Stimulated activated CD4-positive, alpha-beta T cell treated with anti-CD3 and anti-CD28 coated beads, Interleukin-1b, Interleukin-23, amount 100 ng/mL, for 4 hours (primary cell): ENCODE measurements at regions not wholly inside any gene's neighbourhood (a gene's known extent, or its start where the extent isn't known, plus 50 kb on each side); places are given as distances from the start of the nearest gene placed in this dataset.

ENCODE experiments used
- DNase-seq, 2 donors: peaks; one replicate each; pipeline ENCODE4 v3.0.0-alpha.2; 2020; ENCODE audit warnings: low read depth in 2 of 2

DNA sequence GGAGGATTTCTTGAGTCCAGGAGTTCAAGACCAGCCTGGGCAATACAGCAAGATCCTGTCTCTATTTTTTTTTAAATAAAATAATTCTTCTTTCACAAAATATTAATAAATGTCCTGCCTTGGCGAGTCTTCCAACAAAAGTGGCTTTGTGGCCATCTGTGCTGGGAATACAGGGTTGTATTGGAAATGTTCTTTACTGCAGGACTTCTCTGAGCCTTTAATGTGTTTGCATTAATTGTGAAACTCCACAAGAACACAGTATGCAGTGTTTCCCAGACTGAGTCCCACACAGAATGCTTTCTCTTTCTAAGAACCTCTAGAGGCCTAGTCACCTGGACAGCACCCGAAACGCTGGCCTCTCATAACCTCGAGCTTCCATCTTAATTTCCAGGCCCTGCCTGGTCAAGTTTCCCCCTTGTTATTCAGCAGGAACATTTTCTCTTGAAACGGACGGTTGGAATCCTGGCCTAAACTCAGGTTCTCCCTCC is 85.4 kb upstream of the ARRDC4 start:
- no peak for DNase-seq

DNA sequence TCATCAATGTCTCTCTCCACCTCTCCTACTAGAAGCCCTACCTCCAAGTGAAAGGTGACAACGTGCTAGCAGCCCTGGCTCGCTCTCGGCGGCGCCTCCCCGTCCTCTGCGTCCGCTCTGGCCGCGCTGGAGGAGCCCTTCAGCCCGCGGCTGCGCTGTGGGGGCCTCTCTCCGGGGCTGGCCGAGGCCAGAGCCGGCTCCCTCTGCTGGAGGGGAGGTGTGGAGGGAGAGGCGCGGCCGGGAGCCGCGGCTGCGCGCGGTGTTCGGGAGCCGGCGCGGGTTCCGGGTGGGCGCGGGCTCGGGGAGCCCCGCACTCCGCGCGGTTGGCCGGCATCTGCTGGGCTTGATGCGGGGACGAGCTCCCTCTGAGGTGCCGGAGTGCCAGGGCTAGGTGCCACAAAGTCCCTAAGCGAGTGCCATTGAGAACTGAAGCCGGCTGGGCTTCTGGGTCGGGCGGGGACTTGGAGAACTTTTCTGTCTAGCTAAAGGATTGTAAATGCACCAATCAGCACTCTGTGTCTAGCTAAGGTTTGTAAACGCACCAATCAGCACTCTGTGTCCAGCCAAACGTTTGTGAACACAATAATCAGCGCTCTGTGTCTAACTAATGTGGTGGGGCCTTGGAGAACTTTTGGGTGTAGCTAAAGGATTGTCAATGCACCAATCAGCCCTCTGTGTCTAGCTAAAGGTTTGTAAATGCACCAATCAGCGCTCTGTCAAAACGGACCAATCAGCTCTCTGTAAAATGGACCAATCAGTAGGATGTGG is 84.8 kb upstream of the ARRDC4 start:
- DNase-seq, result no peak

DNA sequence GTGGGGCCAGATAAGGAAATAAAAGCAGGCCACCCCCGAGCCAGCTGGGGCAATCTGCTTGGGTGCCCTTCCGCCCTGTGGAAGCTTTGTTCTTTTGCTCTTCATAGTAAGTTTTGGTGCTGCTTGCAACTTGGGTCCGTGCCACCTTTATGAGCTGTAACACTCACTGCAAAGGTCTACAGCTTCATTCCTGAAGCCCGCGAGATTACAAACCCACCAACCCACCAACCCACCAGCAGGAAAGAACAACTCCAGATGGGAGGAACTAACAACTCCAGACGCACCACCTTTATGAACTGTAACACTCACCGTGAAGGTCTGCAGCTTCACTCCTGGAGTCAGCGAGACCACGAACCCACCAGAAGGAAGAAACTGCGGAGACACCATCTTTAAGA is 84.2 kb upstream of the ARRDC4 start:
- no peak for DNase-seq

DNA sequence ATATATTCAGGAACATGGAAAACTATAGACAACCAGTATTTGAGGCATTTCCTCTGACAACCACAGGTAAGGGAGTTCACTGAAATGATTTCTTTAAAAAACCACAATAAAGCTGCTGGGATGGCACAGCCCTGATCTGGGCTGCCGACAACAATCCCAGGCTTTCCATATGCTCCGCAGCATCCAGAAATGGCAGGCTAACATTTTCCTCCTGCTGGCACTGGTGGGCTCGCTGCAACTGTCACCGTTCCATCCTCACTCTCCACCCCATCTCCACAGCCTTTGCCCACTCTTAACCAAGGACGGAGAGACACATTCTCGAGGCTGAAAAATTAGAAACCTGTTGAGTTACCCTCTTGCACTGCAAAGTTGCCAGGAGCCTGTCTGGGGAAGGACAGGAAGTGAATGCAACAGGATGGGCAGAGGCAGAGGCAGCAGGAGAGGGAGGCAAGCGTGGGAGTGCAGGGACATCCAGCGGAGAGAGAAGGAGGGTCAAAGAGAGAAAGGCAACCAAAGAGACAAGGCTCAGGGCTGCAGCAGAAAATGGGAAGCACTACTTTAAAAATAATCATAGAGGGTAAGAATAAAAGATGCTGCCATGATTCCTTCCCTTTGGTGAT is 79.0 kb upstream of the ARRDC4 start:
- DNase-seq, result no peak

DNA sequence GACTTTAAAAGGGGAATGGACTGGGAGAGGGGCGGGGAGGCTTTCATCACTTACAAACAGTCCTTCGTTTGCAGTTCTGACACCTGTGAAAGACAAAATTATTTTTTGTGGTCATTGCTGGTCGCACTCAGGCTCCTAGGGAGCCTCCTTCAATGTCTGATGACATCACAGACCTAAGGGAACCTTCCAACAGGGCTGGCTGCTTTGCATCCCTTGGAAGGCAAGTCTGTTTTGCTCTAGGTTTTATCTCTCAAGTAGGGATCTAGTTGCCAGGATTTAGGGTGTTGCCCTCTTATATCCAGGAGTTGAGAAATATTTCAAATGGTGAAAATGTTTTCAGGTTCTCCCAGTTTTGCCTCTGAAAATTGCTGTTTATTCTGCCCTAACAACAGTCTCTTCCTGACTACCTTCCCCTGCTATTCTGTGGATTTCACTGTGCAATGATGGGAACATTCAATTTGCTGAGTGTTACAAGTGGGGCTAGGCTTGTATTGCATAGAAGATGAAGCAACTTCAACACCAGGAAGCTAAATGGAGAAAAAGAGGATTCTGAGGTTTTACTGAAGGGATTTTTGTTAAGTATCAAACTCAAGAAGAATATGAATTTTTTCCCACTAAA is 75.9 kb upstream of the ARRDC4 start:
- DNase-seq, result no peak

- DNase-seq, result no peak
Observed at GRCh38 chr15:97890307-97890706, 70.2 kb upstream of the ARRDC4 start.

- no peak for DNase-seq
Observed at GRCh38 chr15:97892167-97892938, 68.2 kb upstream of the ARRDC4 start.

DNA sequence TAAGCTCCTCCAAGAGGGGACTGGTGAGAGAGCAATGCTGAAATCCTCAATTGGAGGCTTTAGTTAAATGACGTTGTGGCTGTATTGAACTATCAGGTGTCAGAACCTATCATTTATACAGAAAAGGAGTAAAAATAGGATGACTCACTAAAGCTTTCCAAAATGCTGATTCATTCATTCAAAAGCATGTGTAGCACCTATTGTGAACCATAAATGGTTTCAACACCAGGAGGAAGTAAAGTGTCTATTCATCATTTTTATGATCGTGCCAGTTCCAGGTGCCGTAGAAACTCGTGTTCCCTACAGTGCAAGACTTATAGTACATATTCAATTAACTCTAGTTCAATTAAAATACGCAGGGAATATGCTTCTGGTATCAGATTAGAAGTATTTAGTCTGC is 66.5 kb upstream of the ARRDC4 start:
- no peak for DNase-seq

DNA sequence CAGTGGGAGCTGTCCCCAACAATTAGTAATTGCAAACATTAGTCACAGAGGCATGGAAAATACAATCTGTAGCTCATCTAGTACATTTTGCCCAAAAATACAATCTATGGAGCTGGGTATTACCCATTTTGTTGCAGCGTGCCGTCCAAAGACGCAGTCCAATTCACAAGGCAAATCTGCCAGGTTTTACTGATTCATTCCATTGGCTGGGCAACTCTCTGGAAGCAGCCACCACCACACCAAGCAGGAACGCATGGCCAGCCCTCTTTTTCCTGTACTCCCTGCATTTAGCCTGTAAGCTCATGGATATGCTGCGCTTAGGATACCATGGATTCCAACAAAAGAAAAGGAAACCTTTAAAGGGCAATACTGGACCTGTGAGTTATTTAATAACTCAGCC is 60.5 kb upstream of the ARRDC4 start:
- DNase-seq, result no peak

DNA sequence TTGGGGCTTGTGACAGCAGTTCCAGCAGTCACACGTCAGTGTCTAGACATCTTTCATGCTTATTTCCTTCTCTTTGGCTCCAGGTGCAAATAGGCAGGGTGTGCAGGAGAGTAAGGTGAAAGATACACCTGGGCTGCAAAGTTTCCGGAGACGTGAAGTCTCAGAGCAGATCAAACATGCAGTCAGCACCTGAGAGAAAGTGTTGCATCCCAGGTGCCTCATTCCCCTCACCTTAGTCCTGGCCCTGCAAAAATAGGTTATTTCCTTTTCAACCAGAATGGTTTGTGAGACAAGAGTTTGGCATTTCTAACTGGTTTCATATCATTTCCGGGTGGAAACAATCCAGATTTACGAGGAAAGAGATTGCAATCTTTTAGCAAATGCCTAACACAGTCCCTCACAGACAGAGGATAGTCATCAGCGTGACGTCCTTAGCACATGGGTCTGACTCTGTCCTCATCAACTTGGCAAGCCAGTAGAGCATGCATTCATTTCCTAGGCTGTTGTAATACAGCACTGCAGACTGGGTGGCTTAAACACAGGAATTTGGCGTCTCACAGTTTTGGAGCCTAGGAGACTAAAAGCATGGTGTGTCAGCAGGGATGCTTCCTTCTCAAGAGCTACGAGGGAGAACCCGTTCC is 58.2 kb upstream of the ARRDC4 start:
- DNase-seq, result no peak

GRCh38 chr15:97903560-97903959 is 56.9 kb upstream of the ARRDC4 start:
- DNase-seq, result no peak

DNA sequence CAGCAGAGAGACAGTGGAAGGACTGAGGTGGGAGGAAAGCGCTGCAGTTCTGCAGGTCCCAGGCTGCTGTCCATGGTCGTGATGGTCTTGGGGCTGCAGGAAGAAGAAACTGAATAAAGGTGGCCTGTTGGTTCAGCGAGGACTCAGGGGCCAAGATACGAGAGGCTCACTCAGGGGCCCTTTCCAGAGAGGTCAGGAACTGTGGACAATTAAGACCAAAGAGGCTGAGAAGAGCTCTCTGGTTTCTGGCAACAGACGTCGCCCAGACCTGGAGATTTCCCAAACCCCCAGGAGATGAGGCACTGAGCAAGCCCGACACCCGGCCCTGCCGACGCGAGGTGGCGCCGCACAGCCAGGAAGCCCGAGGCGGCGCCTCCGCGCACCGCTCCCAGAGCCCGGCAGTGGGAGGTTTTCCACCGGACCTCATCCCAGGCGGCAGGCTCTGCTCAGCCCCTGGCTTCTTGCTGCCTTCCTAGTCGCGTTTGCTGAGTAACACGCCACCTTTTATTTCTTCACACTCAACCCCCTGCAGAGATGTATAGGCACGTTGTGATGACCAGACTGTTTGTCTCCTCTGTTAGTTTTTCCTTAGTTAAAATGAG is 56.4 kb upstream of the ARRDC4 start:
- DNase-seq, result peak in 1 of 2 donors; percentile 9

DNA sequence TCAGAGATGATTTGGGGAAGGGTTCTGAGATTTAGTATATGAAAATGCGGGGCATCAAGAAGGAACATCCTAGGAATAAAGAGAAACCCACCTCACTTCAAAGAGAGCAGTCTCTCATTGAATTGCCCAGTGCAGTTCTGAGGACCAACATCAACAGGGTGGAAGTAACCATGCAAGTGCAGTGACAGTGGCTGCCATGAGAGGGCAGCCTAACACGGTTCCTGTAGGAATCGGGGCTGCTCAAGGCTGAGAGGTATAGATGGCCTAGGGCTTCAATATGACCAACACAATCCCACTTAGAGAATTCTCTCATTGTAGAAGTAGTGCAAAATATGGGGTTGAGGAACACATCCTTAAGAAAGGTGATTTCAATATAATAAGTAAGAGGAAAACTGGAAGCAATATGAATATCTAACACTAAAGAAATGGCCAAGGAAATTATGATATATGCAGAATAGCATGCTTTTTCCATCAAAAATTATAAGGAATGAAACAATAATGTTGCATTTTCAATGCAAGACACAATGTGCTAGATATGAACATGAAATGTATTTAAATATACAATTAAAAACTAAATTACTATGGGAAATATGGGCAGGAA is 51.1 kb upstream of the ARRDC4 start:
- peak; percentile 41 to 50 for DNase-seq
